ENCODE measurements at regions not wholly inside any gene's neighbourhood (a gene's known extent, or its start where the extent isn't known, plus 50 kb on each side); places are given as distances from the start of the nearest gene placed in this dataset.

GRCh38 chr12:130263025-130263424, 74.7 kb upstream of the PIWIL1 start:
- DNase-seq, result no peak

GRCh38 chr12:130263996-130264395, 73.7 kb upstream of the PIWIL1 start:
- DNase-seq, result no peak

- no peak for DNase-seq
Measured at GRCh38 chr12:130266751-130267150, 70.9 kb upstream of the PIWIL1 start.

GRCh38 chr12:130280231-130280630, 57.5 kb upstream of the PIWIL1 start:
- peak in 1 of 3 donors; percentile 1 for DNase-seq

GRCh38 chr12:130280742-130281141, 56.9 kb upstream of the PIWIL1 start:
- no peak for DNase-seq

- DNase-seq, result peak; percentile 27 to 51 (median 41)
Measured at GRCh38 chr12:130281153-130281799, 56.4 kb upstream of the PIWIL1 start.

GRCh38 chr12:130286041-130286440, 51.6 kb upstream of the PIWIL1 start:
- DNase-seq, result no peak

GRCh38 chr12:130286741-130287440, 50.8 kb upstream of the PIWIL1 start:
- DNase-seq, result no peak
